HCT116 (cell line): ENCODE measurements at regions not wholly inside any gene's neighbourhood (a gene's known extent, or its start where the extent isn't known, plus 50 kb on each side); places are given as distances from the start of the nearest gene placed in this dataset.

Experiments
- ATAC-seq: fragments of 200-7000 bp; cut with Tn5 transposase; 2 replicates; pipeline ENCODE4 v1.9.1; 2020; ENCODE audit warnings: mild to moderate bottlenecking, moderate library complexity
- BruUV-seq: library from RNA; stranded (reverse); fragments of 400-500 nt; replicated peaks from 2 replicates; lab custom pipeline; 2021; lab: Mats Ljungman, UMichigan
- CTCF ChIA-PET: fragments of 300-600 bp; sonication (Branson Sonifier 250); formaldehyde crosslinking; loops from one replicate; lab custom pipeline; 2021; ENCODE audit warnings: antibody characterized with exemption; lab: Charles Lee
- POLR2A ChIA-PET: fragments of 300-600, 350-600 bp; sonication (Branson Sonifier 250); formaldehyde crosslinking; loops from one replicate; lab custom pipeline; 2021; ENCODE audit warnings: antibody characterized with exemption; lab: Charles Lee
- RAD21 ChIA-PET, 2 experiments: fragments of 300-600 bp; sonication (Branson Sonifier 250); formaldehyde crosslinking; loops; one replicate each; lab custom pipeline; 2023; ENCODE audit warnings: low total read pairs in 2 of 2; ENCODE audit not compliant: uncharacterized antibody in 2 of 2, unreplicated experiment in 2 of 2, low non-redundant PET in 1 of 2; lab: Charles Lee
- DNase-seq: peaks from one replicate; pipeline ENCODE4 v3.0.0-alpha.2; 2010; ENCODE audit warnings: low read depth, low spot score
- H2AFZ ChIP-seq: fragments of 200-600 bp; shearing (Covaris generic), sonication (generic); 2 replicates; pipeline ENCODE4 v1.6.1; 2017; ENCODE audit warnings: low read depth, mixed run types, mixed read lengths, antibody characterized with exemption, low read length; ENCODE audit not compliant: poor library complexity, severe bottlenecking
- H3K27ac ChIP-seq: 2 replicates; pipeline ENCODE4 v1.5.1; 2012; ENCODE audit warnings: low read depth, low read length
- H3K27me3 ChIP-seq: fragments of 200-600 bp; sonication (generic); 2 replicates; pipeline ENCODE4 v1.6.1; 2016; ENCODE audit warnings: mixed run types, low read length, mixed read lengths; ENCODE audit not compliant: insufficient read depth
- H3K36me3 ChIP-seq, 2 experiments: fragments of 200-500 bp in 1 of 2; fragments of 200-600 bp in 1 of 2; sonication (Bioruptor generic) in 1 of 2; sonication (generic) in 1 of 2; 2 replicates each; pipeline versions ENCODE4 v1.5.1 to v1.6.1; 2014 to 2016; ENCODE audit warnings: low read length in 2 of 2, inconsistent platforms in 1 of 2, mixed read lengths in 1 of 2, mixed run types in 1 of 2; ENCODE audit not compliant: insufficient read depth in 2 of 2, control insufficient read depth in 1 of 2
- H3K4me1 ChIP-seq, 2 experiments: fragments of 200-600 bp in 1 of 2; sonication (generic) in 1 of 2; 2 replicates each; pipeline versions ENCODE4 v1.5.1 to v1.6.1; 2012 to 2017; ENCODE audit warnings: low read length in 2 of 2, inconsistent platforms in 1 of 2, mild to moderate bottlenecking in 1 of 2, mixed read lengths in 1 of 2, mixed run types in 1 of 2, moderate library complexity in 1 of 2; ENCODE audit not compliant: insufficient read depth in 2 of 2, control insufficient read depth in 1 of 2
- H3K4me2 ChIP-seq: fragments of 200-600 bp; sonication (generic); 2 replicates; pipeline ENCODE4 v1.6.1; 2017; ENCODE audit warnings: mixed run types, low read length, mixed read lengths
- H3K4me3 ChIP-seq, 2 experiments: fragments of 200-600 bp in 1 of 2; sonication (generic) in 1 of 2; replicated peaks in 1 of 2; 2 replicates each; pipeline ENCODE4 v1.5.1; 2011 to 2016; ENCODE audit warnings: low read length in 2 of 2, control low read depth in 1 of 2, low read depth in 1 of 2, mild to moderate bottlenecking in 1 of 2, mixed read lengths in 1 of 2, mixed run types in 1 of 2
- H3K79me2 ChIP-seq: fragments of 200-600 bp; sonication (generic); 2 replicates; pipeline ENCODE4 v1.6.1; 2017; ENCODE audit warnings: mild to moderate bottlenecking, mixed run types, low read length, moderate library complexity, mixed read lengths; ENCODE audit not compliant: insufficient read depth
- H3K9ac ChIP-seq: fragments of 200-600 bp; sonication (generic); 2 replicates; pipeline ENCODE4 v1.6.1; 2016; ENCODE audit warnings: low read length, mixed read lengths
- H3K9me2 ChIP-seq: fragments of 200-600 bp; sonication (generic), shearing (Covaris generic); 2 replicates; pipeline ENCODE4 v1.6.1; 2017; ENCODE audit warnings: mixed run types, mild to moderate bottlenecking, moderate library complexity; ENCODE audit not compliant: insufficient read depth
- H3K9me3 ChIP-seq, 2 experiments: fragments of 200-500 bp in 1 of 2; fragments of 200-600 bp in 1 of 2; sonication (Bioruptor generic) in 1 of 2; sonication (generic) in 1 of 2; 2 replicates each; pipeline ENCODE4 v1.6.1; 2014 to 2017; ENCODE audit warnings: low read length in 2 of 2, mixed read lengths in 2 of 2, inconsistent platforms in 1 of 2, low read depth in 1 of 2, mild to moderate bottlenecking in 1 of 2, mixed run types in 1 of 2, moderate library complexity in 1 of 2; ENCODE audit not compliant: control insufficient read depth in 1 of 2, insufficient read depth in 1 of 2
- H4K20me1 ChIP-seq: fragments of 200-600 bp; sonication (generic), shearing (Covaris generic); 2 replicates; pipeline ENCODE4 v1.6.1; 2017; ENCODE audit warnings: mixed run types, mild to moderate bottlenecking, moderate library complexity; ENCODE audit not compliant: insufficient read depth
- CEBPB ChIP-seq: IDR thresholded peaks from 2 replicates; pipeline ENCODE4 v1.6.1; 2012; ENCODE audit warnings: low read depth
- EGR1 ChIP-seq: IDR thresholded peaks from 2 replicates; pipeline ENCODE4 v1.6.1; 2012; ENCODE audit warnings: low read depth
- EZH2 ChIP-seq: fragments of 200-600 bp; sonication (generic); IDR thresholded peaks from 2 replicates; pipeline ENCODE4 v1.6.1; 2017; ENCODE audit warnings: antibody characterized with exemption, mixed run types
- FOSL1 ChIP-seq: IDR thresholded peaks from 2 replicates; pipeline ENCODE4 v1.6.1; 2012; ENCODE audit warnings: low read depth
- RAD21 ChIP-seq: IDR thresholded peaks from 2 replicates; pipeline ENCODE4 v1.6.1; 2012; ENCODE audit warnings: low read depth, mild to moderate bottlenecking
- SIN3A ChIP-seq: IDR thresholded peaks from 2 replicates; pipeline ENCODE4 v1.6.1; 2012; ENCODE audit warnings: low read depth
- YY1 ChIP-seq: IDR thresholded peaks from 2 replicates; pipeline ENCODE4 v1.6.1; 2011; ENCODE audit warnings: low read length, low read depth, moderate library complexity, mild to moderate bottlenecking; ENCODE audit not compliant: insufficient replicate concordance; ENCODE audit errors: extremely low read depth
- ZNF274 ChIP-seq: fragments of 200-500 bp; sonication (Bioruptor generic); IDR thresholded peaks from 2 replicates; pipeline ENCODE4 v1.6.1; 2014; ENCODE audit warnings: mild to moderate bottlenecking, low read depth, low read length, inconsistent platforms
- intact Hi-C: fragments of 100-400 bp; cut with micrococcal nuclease; formaldehyde crosslinking; loops from 2 replicates; pipeline ENCODE4 v1.10.0; 2022
- TF ChIP-seq, protein P1 (sequence below): IDR thresholded peaks from 2 replicates; pipeline ENCODE4 v1.6.1; 2012; ENCODE audit warnings: low read depth
- TF ChIP-seq, protein P2 (sequence below): IDR thresholded peaks from 2 replicates; pipeline ENCODE4 v1.6.1; 2012
- TF ChIP-seq, protein P3 (sequence below), 3 experiments: fragments of 200-600 bp in 1 of 3; sonication (generic) in 1 of 3; IDR thresholded peaks in 2 of 3; conservative IDR thresholded peaks in 1 of 3; 2 replicates each; pipeline ENCODE4 v1.5.1; 2012 to 2017; ENCODE audit warnings: low read depth in 2 of 3, low read length in 2 of 3, antibody characterized with exemption in 1 of 3, borderline replicate concordance in 1 of 3, control low read depth in 1 of 3, mild to moderate bottlenecking in 1 of 3, mixed read lengths in 1 of 3, mixed run types in 1 of 3, moderate library complexity in 1 of 3; ENCODE audit not compliant: insufficient read depth in 1 of 3

DNA sequence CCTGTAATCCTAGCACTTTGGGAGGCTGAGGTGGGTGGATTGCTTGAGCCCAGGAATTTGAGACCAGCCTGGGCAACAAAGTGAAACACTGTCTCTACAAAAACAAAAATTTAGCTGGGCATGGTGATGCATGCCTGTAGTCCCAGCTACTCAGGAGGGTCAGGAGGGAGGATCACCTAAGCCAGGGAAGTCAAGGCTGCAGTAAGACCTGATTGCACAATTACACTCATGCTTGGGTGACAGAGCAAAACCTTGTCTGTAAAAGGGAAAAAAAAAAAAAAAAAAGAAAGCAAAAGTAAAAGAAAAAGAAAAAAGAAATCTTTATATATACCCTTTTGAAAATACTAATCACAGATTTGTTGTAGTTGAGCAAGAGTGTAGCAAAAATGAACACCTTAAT is 801.0 kb upstream of the IGFBP7 start (continued):
- TF ChIP-seq, protein P1, sequence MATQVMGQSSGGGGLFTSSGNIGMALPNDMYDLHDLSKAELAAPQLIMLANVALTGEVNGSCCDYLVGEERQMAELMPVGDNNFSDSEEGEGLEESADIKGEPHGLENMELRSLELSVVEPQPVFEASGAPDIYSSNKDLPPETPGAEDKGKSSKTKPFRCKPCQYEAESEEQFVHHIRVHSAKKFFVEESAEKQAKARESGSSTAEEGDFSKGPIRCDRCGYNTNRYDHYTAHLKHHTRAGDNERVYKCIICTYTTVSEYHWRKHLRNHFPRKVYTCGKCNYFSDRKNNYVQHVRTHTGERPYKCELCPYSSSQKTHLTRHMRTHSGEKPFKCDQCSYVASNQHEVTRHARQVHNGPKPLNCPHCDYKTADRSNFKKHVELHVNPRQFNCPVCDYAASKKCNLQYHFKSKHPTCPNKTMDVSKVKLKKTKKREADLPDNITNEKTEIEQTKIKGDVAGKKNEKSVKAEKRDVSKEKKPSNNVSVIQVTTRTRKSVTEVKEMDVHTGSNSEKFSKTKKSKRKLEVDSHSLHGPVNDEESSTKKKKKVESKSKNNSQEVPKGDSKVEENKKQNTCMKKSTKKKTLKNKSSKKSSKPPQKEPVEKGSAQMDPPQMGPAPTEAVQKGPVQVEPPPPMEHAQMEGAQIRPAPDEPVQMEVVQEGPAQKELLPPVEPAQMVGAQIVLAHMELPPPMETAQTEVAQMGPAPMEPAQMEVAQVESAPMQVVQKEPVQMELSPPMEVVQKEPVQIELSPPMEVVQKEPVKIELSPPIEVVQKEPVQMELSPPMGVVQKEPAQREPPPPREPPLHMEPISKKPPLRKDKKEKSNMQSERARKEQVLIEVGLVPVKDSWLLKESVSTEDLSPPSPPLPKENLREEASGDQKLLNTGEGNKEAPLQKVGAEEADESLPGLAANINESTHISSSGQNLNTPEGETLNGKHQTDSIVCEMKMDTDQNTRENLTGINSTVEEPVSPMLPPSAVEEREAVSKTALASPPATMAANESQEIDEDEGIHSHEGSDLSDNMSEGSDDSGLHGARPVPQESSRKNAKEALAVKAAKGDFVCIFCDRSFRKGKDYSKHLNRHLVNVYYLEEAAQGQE = no peak
- TF ChIP-seq, protein P2, sequence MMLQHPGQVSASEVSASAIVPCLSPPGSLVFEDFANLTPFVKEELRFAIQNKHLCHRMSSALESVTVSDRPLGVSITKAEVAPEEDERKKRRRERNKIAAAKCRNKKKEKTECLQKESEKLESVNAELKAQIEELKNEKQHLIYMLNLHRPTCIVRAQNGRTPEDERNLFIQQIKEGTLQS = no peak
- TF ChIP-seq EGR1 = no peak
- TF ChIP-seq, all 23 proteins: peak for 0

DNA sequence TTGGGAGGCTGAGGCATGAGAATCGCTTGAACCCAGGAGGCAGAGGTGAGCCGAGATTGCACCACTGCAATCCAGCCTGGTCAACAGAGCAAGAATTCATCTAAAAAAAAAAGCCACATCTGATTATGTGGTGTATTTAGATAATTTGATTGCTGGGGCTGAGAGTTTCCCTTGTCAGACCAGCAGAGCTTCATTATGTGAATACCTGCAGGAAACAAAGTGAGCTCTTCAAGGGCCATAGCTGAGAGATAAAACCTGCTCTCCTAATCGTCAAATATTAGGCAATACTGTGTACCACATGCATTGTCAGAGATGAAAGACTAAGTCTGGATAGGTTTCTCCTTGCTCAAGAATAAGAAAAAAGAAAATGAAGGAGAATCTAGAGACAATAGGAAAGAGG is 800.0 kb upstream of the IGFBP7 start:
- intact Hi-C loops = no loop called here
- Histone ChIP-seq H2AFZ (no peak overlapping the region), H4K20me1 (no peaks in the 10 kb centered on the region), H3K36me3 (no peaks in the 10 kb centered on the region), H3K4me2 (no peak overlapping the region), H3K4me3 (no peak overlapping the region), H3K27me3 (no peaks in the 10 kb centered on the region), H3K9me2 (no peaks in the 10 kb centered on the region), H3K27ac (no peak overlapping the region), H3K9ac (no peak overlapping the region), H3K4me1 (no peaks in the 10 kb centered on the region), H3K9me3 (peaks cover 4% of the 10 kb centered on the region in 2 experiments; a peak in 3 of 4 replicates), H3K79me2 (no peaks in the 10 kb centered on the region)
- no peak for TF ChIP-seq EGR1
- TF ChIP-seq CEBPB = no peak
- TF ChIP-seq ZNF274 = no peak
- TF ChIP-seq, protein P3, sequence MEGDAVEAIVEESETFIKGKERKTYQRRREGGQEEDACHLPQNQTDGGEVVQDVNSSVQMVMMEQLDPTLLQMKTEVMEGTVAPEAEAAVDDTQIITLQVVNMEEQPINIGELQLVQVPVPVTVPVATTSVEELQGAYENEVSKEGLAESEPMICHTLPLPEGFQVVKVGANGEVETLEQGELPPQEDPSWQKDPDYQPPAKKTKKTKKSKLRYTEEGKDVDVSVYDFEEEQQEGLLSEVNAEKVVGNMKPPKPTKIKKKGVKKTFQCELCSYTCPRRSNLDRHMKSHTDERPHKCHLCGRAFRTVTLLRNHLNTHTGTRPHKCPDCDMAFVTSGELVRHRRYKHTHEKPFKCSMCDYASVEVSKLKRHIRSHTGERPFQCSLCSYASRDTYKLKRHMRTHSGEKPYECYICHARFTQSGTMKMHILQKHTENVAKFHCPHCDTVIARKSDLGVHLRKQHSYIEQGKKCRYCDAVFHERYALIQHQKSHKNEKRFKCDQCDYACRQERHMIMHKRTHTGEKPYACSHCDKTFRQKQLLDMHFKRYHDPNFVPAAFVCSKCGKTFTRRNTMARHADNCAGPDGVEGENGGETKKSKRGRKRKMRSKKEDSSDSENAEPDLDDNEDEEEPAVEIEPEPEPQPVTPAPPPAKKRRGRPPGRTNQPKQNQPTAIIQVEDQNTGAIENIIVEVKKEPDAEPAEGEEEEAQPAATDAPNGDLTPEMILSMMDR (IDR thresholded peaks at IDR 0.05 in 2 of 3, conservative IDR thresholded peaks at IDR 0.05 in 1 of 3; ENCODE audit: borderline replicate concordance in 1 of 3, insufficient read depth in 1 of 3, low read depth in 2 of 3, low read length in 2 of 3) = no peak
- no peak for TF ChIP-seq FOSL1
- no peak for TF ChIP-seq YY1
- TF ChIP-seq, protein P2 = no peak
- no peak for TF ChIP-seq RAD21
- no peak for TF ChIP-seq EZH2
- no peak for TF ChIP-seq SIN3A
- ATAC-seq (no peak), DNase-seq (no peak)
- ChIA-PET POLR2A (no interaction called here), CTCF (no interaction called here), RAD21 (no interaction called here)
- no TSS peak for BruUV-seq
